SK-N-MC (cell line): ENCODE measurements at regions not wholly inside any gene's neighbourhood (a gene's known extent, or its start where the extent isn't known, plus 50 kb on each side); places are given as distances from the start of the nearest gene placed in this dataset.

Source experiments
- EZH2 ChIP-seq: fragments of 200-600 bp; sonication (generic); IDR thresholded peaks from one replicate; pipeline ENCODE4 v1.6.1; 2017; ENCODE audit warnings: antibody characterized with exemption
- FOXP2 ChIP-seq: optimal IDR thresholded peaks from 2 replicates; pipeline ENCODE3; 2011; ENCODE audit warnings: mild to moderate bottlenecking, moderate library complexity; ENCODE audit not compliant: insufficient read depth; ENCODE audit errors: extremely low read length, control extremely low read depth
- POLR2AphosphoS5 ChIP-seq: IDR thresholded peaks from 2 replicates; pipeline ENCODE4 v1.6.1; 2012; ENCODE audit warnings: mild to moderate bottlenecking, low read depth, low read length, borderline replicate concordance

- TF ChIP-seq EZH2 (no peak), POLR2AphosphoS5 (no peak), FOXP2 (no peak)
These were observed 1403.8 kb upstream of the GOT2 start for GRCh38 chr16:60137891-60138290.
